Neural progenitor cell (in vitro differentiated cells): ENCODE measurements at regions not wholly inside any gene's neighbourhood (a gene's known extent, or its start where the extent isn't known, plus 50 kb on each side); places are given as distances from the start of the nearest gene placed in this dataset.

Source experiments
- DNase-seq: peaks from one replicate; pipeline ENCODE4 v3.0.0-alpha.2; 2016; ENCODE audit warnings: low spot score
- H2AFZ ChIP-seq: fragments of 200-600 bp; sonication (generic); replicated peaks from 2 replicates; pipeline ENCODE4 v1.6.1; 2016; ENCODE audit warnings: antibody characterized with exemption
- H3F3A ChIP-seq: fragments of 200-600 bp; sonication (generic); 2 replicates; pipeline ENCODE4 v1.6.1; 2016; ENCODE audit warnings: antibody characterized with exemption, low read depth
- H3K27ac ChIP-seq: fragments of 200-600 bp; sonication (generic); 2 replicates; pipeline ENCODE4 v1.5.1; 2016; ENCODE audit warnings: mild to moderate bottlenecking
- H3K27me3 ChIP-seq: fragments of 200-600 bp; sonication (generic); 2 replicates; pipeline ENCODE4 v1.6.1; 2016; ENCODE audit warnings: mild to moderate bottlenecking, moderate library complexity
- H3K36me3 ChIP-seq: fragments of 200-600 bp; sonication (generic); 2 replicates; pipeline ENCODE4 v1.5.1; 2016
- H3K4me1 ChIP-seq: fragments of 200-600 bp; sonication (generic); 2 replicates; pipeline ENCODE4 v1.6.1; 2016; ENCODE audit warnings: mixed run types
- H3K4me2 ChIP-seq: fragments of 200-600 bp; sonication (generic); 2 replicates; pipeline ENCODE4 v1.6.1; 2016
- H3K4me3 ChIP-seq: fragments of 200-600 bp; sonication (generic); 2 replicates; pipeline ENCODE4 v1.5.1; 2016
- H3K79me2 ChIP-seq: fragments of 200-600 bp; sonication (generic); 2 replicates; pipeline ENCODE4 v1.6.1; 2016; ENCODE audit warnings: low read depth
- H3K9ac ChIP-seq: fragments of 200-600 bp; sonication (generic); 2 replicates; pipeline ENCODE4 v1.6.1; 2016
- H3K9me3 ChIP-seq: fragments of 200-600 bp; sonication (generic); 2 replicates; pipeline ENCODE4 v1.5.1; 2016; ENCODE audit warnings: low read depth
- H4K20me1 ChIP-seq: fragments of 200-600 bp; sonication (generic); 2 replicates; pipeline ENCODE4 v1.6.1; 2016; ENCODE audit warnings: low read depth
- H3K27ac Mint-ChIP-seq: 3 replicates; pipeline ENCODE4 v1.8.0; 2021; ENCODE audit warnings: mixed read lengths
- H3K27me3 Mint-ChIP-seq: 2 replicates; pipeline ENCODE4 v1.8.0; 2022; ENCODE audit warnings: low read depth, mild to moderate bottlenecking, inconsistent platforms, moderate library complexity, mixed read lengths; ENCODE audit not compliant: insufficient read depth
- H3K36me3 Mint-ChIP-seq: 3 replicates; pipeline ENCODE4 v1.8.0; 2021; ENCODE audit warnings: mixed read lengths
- H3K4me1 Mint-ChIP-seq: 3 replicates; pipeline ENCODE4 v1.8.0; 2021; ENCODE audit warnings: mixed read lengths
- H3K4me3 Mint-ChIP-seq: 3 replicates; pipeline ENCODE4 v1.8.0; 2021; ENCODE audit warnings: mild to moderate bottlenecking, moderate library complexity, mixed read lengths
- H3K9me3 Mint-ChIP-seq: 3 replicates; pipeline ENCODE4 v1.8.0; 2020; ENCODE audit warnings: mixed read lengths
- CTCF ChIP-seq: fragments of 200-600 bp; sonication (generic); IDR thresholded peaks from 2 replicates; pipeline ENCODE4 v1.5.1; 2017; ENCODE audit warnings: antibody characterized with exemption, mild to moderate bottlenecking
- EZH2 ChIP-seq: fragments of 200-600 bp; sonication (generic); IDR thresholded peaks from 2 replicates; pipeline ENCODE4 v1.6.1; 2017; ENCODE audit warnings: antibody characterized with exemption, mild to moderate bottlenecking, moderate library complexity
- EZH2phosphoT487 ChIP-seq: fragments of 200-600 bp; sonication (generic); IDR thresholded peaks from 2 replicates; pipeline ENCODE4 v1.6.1; 2017; ENCODE audit warnings: antibody characterized with exemption

GRCh38 chr12:59382282-59383078 is 213.3 kb upstream of the SLC16A7 start:
- Histone ChIP-seq H3K4me3 (no peak overlapping the region), H3K36me3 (no peaks in the 10 kb centered on the region), H3K9ac (no peak overlapping the region), H3K27ac (no peak overlapping the region), H2AFZ (peak overlapping the region; percentile 61), H3K27me3 (no peaks in the 10 kb centered on the region), H3K4me2 (no peak overlapping the region), H3K4me1 (no peaks in the 10 kb centered on the region), H3K79me2 (no peaks in the 10 kb centered on the region), H3F3A (no peaks in the 10 kb centered on the region), H3K9me3 (no peaks in the 10 kb centered on the region), H4K20me1 (no peaks in the 10 kb centered on the region)
- no peak overlapping the region for H3K4me3 Mint-ChIP-seq
- TF ChIP-seq CTCF, result no peak
- TF ChIP-seq EZH2phosphoT487, result no peak
- H3K4me1 Mint-ChIP-seq, result peaks cover 2% of the 10 kb centered on the region
- H3K27me3 Mint-ChIP-seq, result peaks cover 2% of the 10 kb centered on the region
- H3K9me3 Mint-ChIP-seq, result no peaks in the 10 kb centered on the region
- no peak overlapping the region for H3K27ac Mint-ChIP-seq
- no peaks in the 10 kb centered on the region for H3K36me3 Mint-ChIP-seq
- no peak for DNase-seq

DNA sequence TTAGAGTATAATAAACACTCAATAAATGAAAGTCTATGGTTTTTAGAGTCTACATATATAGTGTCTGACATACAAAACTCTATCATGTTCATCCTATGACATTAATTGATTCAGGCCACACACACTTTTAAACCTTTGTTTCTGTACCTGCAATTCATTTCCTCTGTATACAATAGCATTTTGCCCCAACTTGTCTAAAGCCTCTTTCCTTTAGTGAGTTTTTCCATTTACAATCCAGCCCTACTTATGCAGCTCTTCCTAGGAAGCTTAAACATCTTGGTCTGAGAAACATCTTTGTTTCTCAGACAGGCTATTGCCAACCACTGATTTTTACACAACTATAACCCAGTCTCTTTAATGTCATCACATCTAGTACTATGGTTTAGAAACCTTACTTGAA is 214.7 kb upstream of the SLC16A7 start:
- H3K36me3 Mint-ChIP-seq, result no peaks in the 10 kb centered on the region
- no peak overlapping the region for H2AFZ ChIP-seq
- H3K27me3 ChIP-seq, result no peaks in the 10 kb centered on the region

GRCh38 chr12:59375633-59376032 is 220.2 kb upstream of the SLC16A7 start:
- Histone ChIP-seq H3K4me2 (no peak overlapping the region), H3K9ac (no peak overlapping the region), H4K20me1 (no peaks in the 10 kb centered on the region), H2AFZ (no peak overlapping the region), H3F3A (no peaks in the 10 kb centered on the region), H3K9me3 (no peaks in the 10 kb centered on the region), H3K4me3 (no peak overlapping the region), H3K36me3 (no peaks in the 10 kb centered on the region), H3K79me2 (no peaks in the 10 kb centered on the region), H3K27ac (no peak overlapping the region), H3K27me3 (no peaks in the 10 kb centered on the region), H3K4me1 (no peaks in the 10 kb centered on the region)
- Mint-ChIP-seq H3K27ac (no peak overlapping the region), H3K36me3 (no peaks in the 10 kb centered on the region), H3K27me3 (no peaks in the 10 kb centered on the region), H3K4me1 (no peaks in the 10 kb centered on the region), H3K9me3 (no peaks in the 10 kb centered on the region), H3K4me3 (no peak overlapping the region)
- no peak for TF ChIP-seq EZH2phosphoT487
- TF ChIP-seq EZH2, result no peak
- no peak for TF ChIP-seq CTCF
- DNase-seq, result no peak

More for the DNA sequence above, 214.7 kb upstream of the SLC16A7 start:
- no peaks in the 10 kb centered on the region for H3K4me1 ChIP-seq
- H3K4me3 ChIP-seq, result no peak overlapping the region
- H3K36me3 ChIP-seq, result no peaks in the 10 kb centered on the region
- no peaks in the 10 kb centered on the region for H3K9me3 Mint-ChIP-seq
- H3K27ac ChIP-seq, result no peak overlapping the region
- no peaks in the 10 kb centered on the region for H3K79me2 ChIP-seq
- no peak overlapping the region for H3K4me2 ChIP-seq
- no peak for DNase-seq
- H3K27me3 Mint-ChIP-seq, result peaks cover 2% of the 10 kb centered on the region
- no peak overlapping the region for H3K9ac ChIP-seq
- peaks cover 2% of the 10 kb centered on the region for H3K4me1 Mint-ChIP-seq
- TF ChIP-seq EZH2, result no peak
- TF ChIP-seq CTCF, result no peak
- TF ChIP-seq EZH2phosphoT487, result no peak
- H3K27ac Mint-ChIP-seq, result no peak overlapping the region
- no peaks in the 10 kb centered on the region for H3F3A ChIP-seq
- H4K20me1 ChIP-seq, result no peaks in the 10 kb centered on the region
- H3K4me3 Mint-ChIP-seq, result no peak overlapping the region
- H3K9me3 ChIP-seq, result no peaks in the 10 kb centered on the region
